DND-41 (cell line): ENCODE measurements at regions not wholly inside any gene's neighbourhood (a gene's known extent, or its start where the extent isn't known, plus 50 kb on each side); places are given as distances from the start of the nearest gene placed in this dataset.

ENCODE experiments used
- ATAC-seq: fragments of 200-7000 bp; cut with Tn5 transposase; 3 replicates; pipeline ENCODE4 v1.9.1; 2021; ENCODE audit warnings: low read depth; ENCODE audit not compliant: insufficient read depth
- DNase-seq: peaks from one replicate; pipeline ENCODE4 v3.0.0-alpha.2; 2020
- H2AFZ ChIP-seq: 2 replicates; pipeline ENCODE4 v1.6.0; 2012; ENCODE audit warnings: low read depth, low read length
- H3K27ac ChIP-seq: 2 replicates; pipeline ENCODE4 v1.5.1; 2012; ENCODE audit warnings: low read length, inconsistent platforms
- H3K27me3 ChIP-seq: fragments of 200-600 bp; sonication (generic); 2 replicates; pipeline ENCODE4 v1.6.0; 2012; ENCODE audit warnings: low read length, mild to moderate bottlenecking, inconsistent platforms; ENCODE audit not compliant: insufficient read depth, poor library complexity
- H3K36me3 ChIP-seq: 2 replicates; pipeline ENCODE4 v1.5.1; 2012; ENCODE audit warnings: low read length, inconsistent platforms; ENCODE audit not compliant: insufficient read depth
- H3K4me1 ChIP-seq: 2 replicates; pipeline ENCODE4 v1.5.1; 2012; ENCODE audit warnings: mild to moderate bottlenecking, low read length; ENCODE audit not compliant: insufficient read depth
- H3K4me2 ChIP-seq: 2 replicates; pipeline ENCODE4 v1.6.0; 2012; ENCODE audit warnings: mild to moderate bottlenecking, moderate library complexity, low read length, inconsistent platforms; ENCODE audit not compliant: insufficient read depth
- H3K4me3 ChIP-seq, 2 experiments: fragments of 200-600 bp in 1 of 2; shearing (Covaris generic) in 1 of 2; 2 replicates each; pipeline ENCODE4 v1.5.1; 2012 to 2016; ENCODE audit warnings: inconsistent platforms in 2 of 2, low read length in 2 of 2, mild to moderate bottlenecking in 2 of 2, low read depth in 1 of 2, moderate library complexity in 1 of 2
- H3K79me2 ChIP-seq: 2 replicates; pipeline ENCODE4 v1.6.0; 2012; ENCODE audit warnings: low read length, inconsistent platforms; ENCODE audit not compliant: insufficient read depth
- H3K9ac ChIP-seq: 2 replicates; pipeline ENCODE4 v1.6.0; 2012; ENCODE audit warnings: low read depth, mild to moderate bottlenecking, inconsistent platforms, low read length, moderate library complexity
- H3K9me3 ChIP-seq: 2 replicates; pipeline ENCODE4 v1.5.1; 2012; ENCODE audit warnings: low read length, moderate library complexity, mild to moderate bottlenecking, inconsistent platforms; ENCODE audit not compliant: insufficient read depth, severe bottlenecking
- H4K20me1 ChIP-seq: 2 replicates; pipeline ENCODE4 v1.6.0; 2012; ENCODE audit warnings: low read length; ENCODE audit not compliant: insufficient read depth
- CTCF ChIP-seq: IDR thresholded peaks from 2 replicates; pipeline ENCODE4 v1.5.1; 2012; ENCODE audit warnings: borderline replicate concordance, low read length, moderate library complexity, mild to moderate bottlenecking; ENCODE audit not compliant: poor library complexity, severe bottlenecking; ENCODE audit errors: extremely low read depth
- EZH2 ChIP-seq: IDR thresholded peaks from 3 replicates; pipeline ENCODE4 v1.6.1; 2012; ENCODE audit warnings: borderline replicate concordance, low read depth, mild to moderate bottlenecking, moderate library complexity, low read length, inconsistent platforms; ENCODE audit not compliant: severe bottlenecking

- H4K20me1 ChIP-seq: no peaks in the 10 kb centered on the region
- no peaks in the 10 kb centered on the region for H3K79me2 ChIP-seq
- H3K9me3 ChIP-seq: no peaks in the 10 kb centered on the region
- H3K27me3 ChIP-seq: peaks cover under 1% of the 10 kb centered on the region
- no peak overlapping the region for H3K4me3 ChIP-seq
- no peak overlapping the region for H3K27ac ChIP-seq
- ATAC-seq: no peak
- no peak for TF ChIP-seq EZH2
- no peak for TF ChIP-seq CTCF
- no peaks in the 10 kb centered on the region for H3K4me1 ChIP-seq
- no peak for DNase-seq
- H2AFZ ChIP-seq: no peak overlapping the region
- no peaks in the 10 kb centered on the region for H3K36me3 ChIP-seq
- no peak overlapping the region for H3K4me2 ChIP-seq
- no peak overlapping the region for H3K9ac ChIP-seq
Observed at GRCh38 chr2:41927581-41928264, 120.1 kb upstream of the PKDCC start.

- H3K4me1 ChIP-seq: no peaks in the 10 kb centered on the region
- H4K20me1 ChIP-seq: no peaks in the 10 kb centered on the region
- H3K9ac ChIP-seq: no peak overlapping the region
- no peaks in the 10 kb centered on the region for H3K79me2 ChIP-seq
- DNase-seq (no peak), ATAC-seq (no peak)
- no peaks in the 10 kb centered on the region for H3K9me3 ChIP-seq
- no peaks in the 10 kb centered on the region for H3K36me3 ChIP-seq
- no peak overlapping the region for H3K4me3 ChIP-seq
- TF ChIP-seq EZH2 (no peak), CTCF (no peak)
- H3K27ac ChIP-seq: no peak overlapping the region
- H3K27me3 ChIP-seq: peaks cover 9% of the 10 kb centered on the region
- H2AFZ ChIP-seq: no peak overlapping the region
- H3K4me2 ChIP-seq: no peak overlapping the region
Observed at GRCh38 chr2:41928526-41928925, 119.3 kb upstream of the PKDCC start.

- Histone ChIP-seq H3K79me2 (no peaks in the 10 kb centered on the region), H3K27me3 (peaks cover 12% of the 10 kb centered on the region), H3K9me3 (no peaks in the 10 kb centered on the region), H3K9ac (no peak overlapping the region), H3K4me3 (no peak overlapping the region), H3K4me2 (no peak overlapping the region), H3K36me3 (no peaks in the 10 kb centered on the region), H4K20me1 (no peaks in the 10 kb centered on the region), H3K27ac (no peak overlapping the region), H2AFZ (no peak overlapping the region), H3K4me1 (no peaks in the 10 kb centered on the region)
- ATAC-seq (no peak), DNase-seq (no peak)
- TF ChIP-seq CTCF (no peak), EZH2 (no peak)
Observed at GRCh38 chr2:41930807-41931566, 116.8 kb upstream of the PKDCC start.
